Activated B cell treated with CpG ODN at 0.5 μM for 24 hours (primary cell): ENCODE measurements at regions not wholly inside any gene's neighbourhood (a gene's known extent, or its start where the extent isn't known, plus 50 kb on each side); places are given as distances from the start of the nearest gene placed in this dataset.

Source experiments
- ATAC-seq: fragments of 200-7000 bp; cut with Tn5 transposase; one replicate; pipeline ENCODE4 v1.10.0; 2021; ENCODE audit warnings: low read depth, mild to moderate bottlenecking, moderate library complexity
- CTCF ChIA-PET: fragments of 350-600 bp; sonication (Branson Sonifier 250); formaldehyde crosslinking; loops from one replicate; lab custom pipeline; 2021; ENCODE audit warnings: antibody characterized with exemption; lab: Charles Lee
- POLR2A ChIA-PET: fragments of 350-600 bp; sonication (Branson Sonifier 250); formaldehyde crosslinking; loops from one replicate; lab custom pipeline; 2021; ENCODE audit warnings: antibody characterized with exemption; lab: Charles Lee
- DNase-seq: peaks from one replicate; pipeline ENCODE4 v3.0.0; 2022
- H3K27ac Mint-ChIP-seq: one replicate; pipeline ENCODE4 v1.8.0; 2020; ENCODE audit warnings: mixed read lengths
- H3K27me3 Mint-ChIP-seq: one replicate; pipeline ENCODE4 v1.8.0; 2021; ENCODE audit warnings: mixed read lengths
- H3K36me3 Mint-ChIP-seq: one replicate; pipeline ENCODE4 v1.8.0; 2021; ENCODE audit warnings: low read depth, mixed read lengths
- H3K4me1 Mint-ChIP-seq: one replicate; pipeline ENCODE4 v1.8.0; 2021; ENCODE audit warnings: mixed read lengths
- H3K4me3 Mint-ChIP-seq: one replicate; pipeline ENCODE4 v1.8.0; 2020; ENCODE audit warnings: mild to moderate bottlenecking, mixed read lengths
- H3K9me3 Mint-ChIP-seq: one replicate; pipeline ENCODE4 v1.8.0; 2020; ENCODE audit warnings: mixed read lengths
- CTCF ChIP-seq: fragments of 200-600 bp; IDR thresholded peaks from one replicate; pipeline ENCODE4 v1.8.0; 2022; ENCODE audit warnings: antibody characterized with exemption, mild to moderate bottlenecking
- intact Hi-C: fragments of 100-400 bp; cut with micrococcal nuclease; formaldehyde crosslinking; loops from one replicate; pipeline ENCODE4 v1.15.1; 2024

GRCh38 chr1:34655875-34656240 is 99.0 kb upstream of the GJB5 start:
- ChIA-PET CTCF (no interaction called here), POLR2A (no interaction called here)
- DNase-seq, result no peak
- no peak overlapping the region for H3K27ac Mint-ChIP-seq
- no peak for TF ChIP-seq CTCF
- no peaks in the 10 kb centered on the region for H3K4me1 Mint-ChIP-seq
- H3K4me3 Mint-ChIP-seq, result no peak overlapping the region
- no peaks in the 10 kb centered on the region for H3K36me3 Mint-ChIP-seq
- peaks cover 4% of the 10 kb centered on the region for H3K27me3 Mint-ChIP-seq
- intact Hi-C loops, result no loop called here
- ATAC-seq, result no peak
- H3K9me3 Mint-ChIP-seq, result no peaks in the 10 kb centered on the region

GRCh38 chr1:34656299-34656698 is 98.5 kb upstream of the GJB5 start:
- no peak overlapping the region for H3K27ac Mint-ChIP-seq
- intact Hi-C loops, result no loop called here
- DNase-seq, result no peak
- H3K4me3 Mint-ChIP-seq, result no peak overlapping the region
- no peaks in the 10 kb centered on the region for H3K36me3 Mint-ChIP-seq
- no peak for ATAC-seq
- peaks cover 4% of the 10 kb centered on the region for H3K27me3 Mint-ChIP-seq
- ChIA-PET POLR2A (no interaction called here), CTCF (no interaction called here)
- no peaks in the 10 kb centered on the region for H3K4me1 Mint-ChIP-seq
- TF ChIP-seq CTCF, result no peak
- H3K9me3 Mint-ChIP-seq, result no peaks in the 10 kb centered on the region

- intact Hi-C loops, result no loop called here
- H3K4me1 Mint-ChIP-seq, result no peaks in the 10 kb centered on the region
Observed at GRCh38 chr1:34656731-34657130, 98.1 kb upstream of the GJB5 start.

GRCh38 chr1:34657266-34657665 is 97.6 kb upstream of the GJB5 start:
- ChIA-PET POLR2A (no interaction called here), CTCF (no interaction called here)
- Mint-ChIP-seq H3K4me1 (no peaks in the 10 kb centered on the region), H3K9me3 (no peaks in the 10 kb centered on the region), H3K27me3 (peaks cover 4% of the 10 kb centered on the region), H3K27ac (no peak overlapping the region), H3K36me3 (no peaks in the 10 kb centered on the region), H3K4me3 (no peak overlapping the region)
- DNase-seq (no peak), ATAC-seq (no peak)
- no peak for TF ChIP-seq CTCF
- intact Hi-C loops, result no loop called here

More at GRCh38 chr1:34656731-34657130, 98.1 kb upstream of the GJB5 start:
- POLR2A ChIA-PET, result no interaction called here
- Mint-ChIP-seq H3K4me3 (no peak overlapping the region), H3K36me3 (no peaks in the 10 kb centered on the region), H3K27ac (no peak overlapping the region), H3K27me3 (peaks cover 4% of the 10 kb centered on the region), H3K9me3 (no peaks in the 10 kb centered on the region)
- ATAC-seq (no peak), DNase-seq (no peak)
- CTCF ChIA-PET, result no interaction called here
- TF ChIP-seq CTCF, result no peak

- POLR2A ChIA-PET, result no interaction called here
- no peak overlapping the region for H3K4me3 Mint-ChIP-seq
- H3K27ac Mint-ChIP-seq, result no peak overlapping the region
- no peak for DNase-seq
- H3K9me3 Mint-ChIP-seq, result no peaks in the 10 kb centered on the region
- H3K36me3 Mint-ChIP-seq, result no peaks in the 10 kb centered on the region
- intact Hi-C loops, result no loop called here
- CTCF ChIA-PET, result no interaction called here
- H3K27me3 Mint-ChIP-seq, result peaks cover 2% of the 10 kb centered on the region
- no peaks in the 10 kb centered on the region for H3K4me1 Mint-ChIP-seq
- no peak for TF ChIP-seq CTCF
- ATAC-seq, result no peak
Observed at GRCh38 chr1:34657849-34658248, 97.0 kb upstream of the GJB5 start.
